HG03135 (cell line): ENCODE measurements at regions not wholly inside any gene's neighbourhood (a gene's known extent, or its start where the extent isn't known, plus 50 kb on each side); places are given as distances from the start of the nearest gene placed in this dataset.

Source experiments
- ATAC-seq: cut with Tn5 transposase; IDR thresholded peaks from one replicate; pipeline ENCODE4 v1.9.1; 2021; ENCODE audit warnings: mild to moderate bottlenecking, moderate library complexity; ENCODE audit not compliant: unreplicated experiment

DNA sequence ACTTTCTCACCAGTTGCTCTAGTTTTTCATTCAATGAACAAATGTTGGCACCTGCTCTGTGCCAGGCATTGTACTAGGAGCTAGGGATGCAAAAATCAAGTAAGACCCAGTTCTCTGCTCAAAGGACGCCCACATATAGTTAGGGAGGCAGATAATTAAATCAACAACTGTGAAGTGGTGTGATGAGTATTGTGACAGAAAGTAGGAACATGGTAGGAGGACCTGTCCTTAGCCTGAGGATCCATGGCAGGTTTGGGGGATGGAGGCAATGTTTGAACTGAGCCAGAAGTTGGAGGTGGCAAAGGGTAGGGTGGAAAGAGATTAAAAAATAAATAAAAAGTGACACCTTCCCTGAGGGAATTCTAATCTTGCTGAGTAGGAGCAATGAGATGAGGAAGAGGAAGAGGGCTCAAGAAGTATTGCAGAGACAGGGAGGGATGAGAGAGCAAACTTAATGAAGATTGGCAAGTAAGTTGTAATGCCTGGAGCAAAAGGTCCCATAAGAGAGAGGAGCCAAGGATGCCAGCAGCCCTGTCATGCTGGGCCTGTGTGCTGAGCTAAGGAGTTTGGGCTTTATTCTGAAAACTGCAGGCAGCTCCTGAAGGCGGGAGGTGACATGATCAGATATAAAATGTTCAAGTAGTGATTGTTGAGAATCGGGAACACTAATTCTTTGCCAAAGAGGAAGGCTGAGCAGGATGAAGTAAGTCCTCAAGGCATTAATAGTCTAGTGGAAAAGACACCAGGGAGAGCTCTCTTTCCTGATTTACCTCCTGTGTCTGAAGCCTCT, 184.3 kb upstream of the PPP2R3A start:
- ATAC-seq = no peak

DNA sequence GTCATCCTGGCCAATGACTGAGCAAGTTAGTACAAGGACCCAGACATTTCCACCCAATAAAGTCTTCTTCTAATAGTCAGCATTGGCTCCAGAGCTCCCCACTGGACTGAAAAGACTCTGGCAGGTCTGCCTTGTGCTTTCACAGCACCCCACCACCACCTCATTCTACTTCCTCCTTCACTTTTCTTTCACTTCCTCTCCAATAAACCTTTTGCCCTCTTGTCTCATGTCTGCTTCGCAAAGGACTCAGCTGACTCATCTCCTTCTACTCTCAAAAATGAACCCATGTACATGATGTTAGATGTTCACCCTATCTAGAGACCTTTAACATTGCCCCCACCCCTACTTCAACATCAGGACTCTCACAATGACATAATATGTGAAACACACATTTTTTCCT, 181.0 kb upstream of the PPP2R3A start:
- no peak for ATAC-seq

DNA sequence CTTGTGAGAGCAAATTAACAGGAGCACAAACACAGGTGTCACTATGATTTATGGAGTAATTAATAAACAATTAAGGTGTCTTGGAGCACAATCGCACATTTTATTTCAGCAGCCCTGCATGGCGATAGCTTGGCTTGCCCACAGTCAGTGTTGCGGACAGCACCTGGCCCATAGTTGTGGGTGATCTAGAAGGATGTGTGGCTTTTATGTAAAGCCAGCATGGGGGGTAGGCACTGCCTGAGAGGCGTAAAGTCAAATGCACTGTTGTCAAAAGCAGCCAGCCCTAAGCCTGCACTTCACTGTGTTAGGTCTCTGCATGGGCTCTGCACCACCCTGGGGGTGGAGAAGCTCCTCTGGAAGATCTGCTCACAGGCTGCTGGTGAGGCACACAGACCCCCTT, 177.4 kb upstream of the PPP2R3A start:
- no peak for ATAC-seq

DNA sequence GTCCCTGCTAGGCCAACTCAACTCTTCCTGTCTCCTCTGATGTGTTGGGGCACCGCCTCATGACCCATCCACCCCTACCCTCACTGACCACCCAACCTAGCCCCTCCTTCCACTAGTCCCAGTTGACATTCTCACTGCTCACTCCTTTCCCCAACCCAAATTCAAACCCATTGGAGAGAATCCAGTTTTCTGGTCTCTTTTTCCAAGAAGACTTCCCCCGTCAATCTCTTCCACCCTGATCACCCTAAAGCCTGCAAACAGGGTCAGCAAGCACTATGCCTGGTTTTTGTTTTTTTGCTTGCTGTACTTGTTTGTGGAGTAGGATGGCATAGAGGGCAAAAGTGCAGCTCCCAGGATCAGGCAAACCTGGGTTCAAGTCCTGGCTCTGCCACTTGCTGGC, 176.6 kb upstream of the PPP2R3A start:
- ATAC-seq = no peak

DNA sequence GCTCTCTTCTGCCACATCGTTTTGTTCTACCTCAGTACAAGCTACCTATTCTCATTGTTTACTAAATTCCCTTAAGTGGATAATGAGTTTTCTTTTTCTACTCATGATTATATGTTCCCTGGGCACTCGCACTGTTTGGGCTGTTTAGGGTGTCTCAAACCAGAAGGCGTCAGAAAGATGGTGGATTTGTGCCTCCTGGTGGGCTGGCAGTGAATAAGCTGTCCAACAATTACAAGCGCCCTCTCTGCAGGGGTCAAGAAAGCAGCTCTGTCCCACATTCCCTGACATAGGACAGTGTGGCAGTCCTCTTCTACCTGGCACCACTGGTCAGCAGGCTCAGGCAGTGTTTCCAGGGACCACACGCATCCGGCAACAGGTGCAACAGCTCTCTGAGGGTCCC, 173.4 kb upstream of the PPP2R3A start:
- no peak for ATAC-seq

DNA sequence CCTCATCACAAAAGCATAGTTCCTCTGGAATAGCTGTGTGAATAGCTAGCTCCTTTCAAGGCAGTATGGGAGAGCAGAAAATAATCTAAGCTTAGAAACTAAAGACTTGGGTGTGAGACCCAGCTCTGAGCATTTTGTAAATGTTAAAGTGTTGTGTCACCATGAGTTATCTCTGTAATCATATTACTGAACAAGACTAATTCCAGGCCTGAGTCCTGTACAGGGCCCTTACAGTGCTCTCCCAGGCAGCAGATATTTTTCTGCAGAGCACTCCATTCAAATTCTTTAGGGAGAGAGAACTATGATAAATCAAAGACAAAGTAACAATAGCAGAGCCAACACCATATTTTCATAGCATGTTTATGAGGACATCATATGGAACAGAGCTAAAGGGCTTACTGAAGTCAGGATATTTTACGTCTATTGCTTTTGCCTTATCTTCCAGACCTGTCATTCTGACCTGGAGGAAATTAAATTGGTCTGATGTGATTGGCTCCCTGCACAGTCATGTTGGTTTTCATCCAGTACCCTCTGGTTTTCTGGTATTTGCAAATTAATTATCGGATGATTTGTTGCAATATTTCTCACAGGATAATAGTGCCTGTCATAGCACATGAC, 172.6 kb upstream of the PPP2R3A start:
- ATAC-seq = no peak

DNA sequence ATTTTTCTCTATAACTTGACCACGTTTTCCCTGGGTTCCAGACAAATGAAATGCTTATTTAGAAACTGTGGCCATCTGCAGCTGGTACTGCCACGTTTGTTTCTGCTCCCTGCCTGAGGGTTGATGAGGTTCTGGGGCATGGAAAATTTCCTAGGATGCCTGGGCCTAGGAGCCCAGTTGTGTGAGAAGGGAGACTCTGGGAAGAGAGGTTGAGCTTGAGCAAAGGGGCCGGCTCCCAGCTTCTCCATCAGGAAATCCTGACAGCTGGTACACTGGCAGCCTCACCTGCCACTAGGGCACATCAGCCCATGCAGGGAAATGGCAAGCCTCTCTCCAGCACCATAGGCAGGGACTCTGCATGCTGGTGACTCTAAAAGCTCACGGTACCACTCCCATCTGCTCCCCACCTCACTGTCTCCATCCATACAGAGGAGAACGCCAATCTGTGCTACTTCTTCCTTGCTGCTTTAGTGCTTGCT, 165.4 kb upstream of the PPP2R3A start:
- ATAC-seq = no peak

DNA sequence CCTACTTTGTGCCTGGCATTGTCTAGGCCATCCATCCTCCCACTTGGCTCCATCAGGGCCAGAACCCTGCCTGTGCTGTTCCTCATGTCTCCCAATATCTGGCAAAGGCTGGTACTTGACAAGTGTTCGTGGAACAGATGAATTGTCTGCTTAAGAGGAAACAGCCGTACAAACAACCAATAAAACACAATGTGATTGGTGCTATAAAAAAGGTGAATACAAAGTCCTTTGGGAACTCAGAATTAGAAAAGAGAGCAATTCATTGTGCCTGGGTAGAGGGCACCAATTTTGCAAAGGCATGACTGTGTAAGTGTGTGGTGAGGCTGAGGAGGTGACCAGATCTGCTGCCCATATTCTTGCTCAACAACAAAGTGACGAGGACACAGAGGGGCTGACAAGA, 164.5 kb upstream of the PPP2R3A start:
- no peak for ATAC-seq

DNA sequence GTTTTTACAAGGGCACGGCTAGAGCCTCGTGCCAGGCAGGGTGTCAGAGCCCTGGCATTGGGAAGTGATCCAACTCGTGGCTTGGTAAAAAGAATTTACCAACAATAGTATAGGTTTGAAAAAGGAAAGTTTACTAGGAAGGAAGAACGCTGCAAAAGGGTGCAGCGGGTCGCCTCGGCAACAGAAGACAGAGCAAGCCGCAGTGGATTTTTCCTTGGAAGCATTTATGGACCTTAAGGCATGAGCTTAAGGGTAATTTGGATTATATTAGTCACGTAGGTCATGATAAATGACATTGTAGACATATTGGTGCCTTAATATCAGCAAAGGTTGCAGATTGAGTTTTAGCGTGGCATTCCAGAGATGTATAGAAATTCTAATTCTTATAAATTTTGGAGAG, 163.4 kb upstream of the PPP2R3A start:
- no peak for ATAC-seq

DNA sequence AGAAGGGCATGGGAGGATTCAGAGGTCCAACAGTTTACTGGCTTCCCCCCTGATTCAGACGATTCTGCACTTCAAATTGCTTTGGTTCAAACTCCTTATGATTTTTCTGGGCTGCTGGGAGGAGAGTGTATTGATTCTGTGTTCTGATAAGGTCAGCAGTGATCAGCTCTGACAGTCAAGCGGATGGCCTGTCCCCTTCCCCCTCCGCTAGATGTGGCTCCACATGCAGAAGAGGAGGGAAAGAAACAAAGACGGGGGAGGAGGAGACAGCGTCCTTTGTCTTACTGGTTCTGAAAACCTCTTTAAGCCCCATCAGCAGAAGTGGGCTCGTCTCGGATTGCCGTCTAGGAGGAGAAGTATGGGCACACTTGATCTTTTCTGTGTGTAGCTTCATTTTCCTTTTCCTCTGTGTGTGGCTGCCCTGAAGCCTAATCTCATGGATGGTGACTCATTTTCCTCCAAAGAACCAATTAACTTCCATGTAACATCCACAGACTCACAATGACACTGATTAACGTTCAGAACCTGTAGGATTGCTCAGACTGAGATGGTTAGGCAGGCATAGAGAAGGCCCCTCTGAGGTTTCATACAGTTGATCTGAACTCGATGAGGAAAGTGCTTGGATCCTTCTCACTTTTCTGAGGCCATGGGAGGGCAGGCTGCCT, 162.4 kb upstream of the PPP2R3A start:
- ATAC-seq = no peak

DNA sequence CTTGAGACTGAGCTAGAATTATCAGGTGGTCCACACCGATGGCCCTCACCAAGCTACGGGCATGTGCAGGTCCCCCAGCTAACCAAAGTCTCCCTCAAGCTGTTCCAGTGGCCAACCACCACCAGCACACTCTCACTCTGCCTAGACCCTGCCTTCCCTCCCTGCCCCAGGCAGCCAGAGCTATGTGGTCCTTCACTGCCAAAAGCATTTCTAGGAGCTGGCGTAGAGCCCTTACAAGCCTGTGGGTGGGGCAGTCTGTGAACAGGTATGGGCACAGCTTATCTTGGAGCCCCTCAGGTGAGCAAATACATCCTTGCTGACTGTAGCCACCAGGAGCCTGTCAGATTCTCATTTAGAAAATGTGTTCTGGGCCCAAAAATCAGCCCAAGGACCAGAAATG, 159.8 kb upstream of the PPP2R3A start:
- no peak for ATAC-seq

DNA sequence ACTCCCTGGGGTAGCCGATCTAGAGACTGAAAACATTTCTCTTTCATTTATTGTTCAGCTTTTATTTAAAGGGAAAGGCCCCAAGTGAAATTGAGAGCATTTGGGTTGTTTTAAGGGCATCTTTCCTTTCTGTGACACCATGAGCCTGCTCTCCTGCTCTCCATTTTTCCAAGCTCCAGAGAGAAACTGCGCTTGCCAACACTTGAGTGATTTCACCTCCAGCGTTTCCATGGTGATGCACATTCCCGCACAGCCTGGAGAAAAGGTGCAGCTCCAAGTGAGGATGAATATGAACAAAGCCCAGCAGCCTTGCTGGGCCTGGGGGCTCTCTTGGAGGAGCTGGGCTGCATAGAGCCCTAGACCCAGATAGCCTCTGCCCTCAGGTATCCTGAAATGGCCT, 159.2 kb upstream of the PPP2R3A start:
- no peak for ATAC-seq

DNA sequence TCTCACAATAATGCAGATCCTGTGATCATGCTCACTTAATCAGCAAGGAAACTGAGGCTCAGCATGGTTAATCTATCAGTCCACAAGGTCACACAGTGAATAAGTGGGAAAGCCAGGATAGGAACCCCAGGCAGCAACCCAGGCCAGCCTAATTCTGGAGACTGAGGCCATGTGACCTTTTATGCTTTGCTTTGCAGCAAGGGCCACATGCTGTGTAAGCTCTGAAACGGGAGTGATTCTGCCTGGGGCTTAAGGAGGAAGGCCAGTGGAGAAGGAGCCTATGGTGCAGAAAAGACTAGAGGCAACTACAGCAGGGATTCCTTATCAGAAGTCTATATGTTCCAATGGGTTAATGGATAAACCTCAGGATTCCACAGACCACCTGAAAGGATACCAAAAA, 157.6 kb upstream of the PPP2R3A start:
- ATAC-seq = no peak

DNA sequence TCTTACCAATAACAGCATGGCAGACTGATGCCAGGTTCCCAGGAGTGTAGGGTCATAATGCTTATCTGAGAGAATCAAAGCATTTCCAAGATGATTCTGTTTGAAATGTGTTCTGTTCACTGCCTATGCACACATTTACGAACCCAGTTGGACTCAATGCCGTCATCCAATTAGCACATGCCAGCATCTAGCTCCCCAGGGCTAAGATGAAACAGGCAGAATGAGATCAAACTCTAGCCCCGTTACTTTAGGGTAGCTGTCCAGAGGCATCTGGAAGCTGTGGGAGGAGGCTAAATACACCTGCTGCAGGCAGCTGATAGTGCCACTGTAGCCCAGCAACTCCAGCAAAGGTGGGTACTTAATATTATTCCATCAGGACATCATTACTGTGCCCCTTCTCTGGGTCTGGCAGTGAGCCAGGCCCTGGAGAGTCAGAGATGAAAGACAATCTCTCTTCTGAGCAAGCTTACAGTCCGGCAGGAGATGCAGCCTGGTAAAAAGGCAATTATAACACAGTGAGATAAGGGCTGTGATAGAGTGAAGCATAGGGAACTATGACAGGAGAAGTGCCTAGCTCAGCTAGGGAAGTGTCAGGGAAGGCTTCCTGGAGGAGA, 156.4 kb upstream of the PPP2R3A start:
- ATAC-seq = no peak

DNA sequence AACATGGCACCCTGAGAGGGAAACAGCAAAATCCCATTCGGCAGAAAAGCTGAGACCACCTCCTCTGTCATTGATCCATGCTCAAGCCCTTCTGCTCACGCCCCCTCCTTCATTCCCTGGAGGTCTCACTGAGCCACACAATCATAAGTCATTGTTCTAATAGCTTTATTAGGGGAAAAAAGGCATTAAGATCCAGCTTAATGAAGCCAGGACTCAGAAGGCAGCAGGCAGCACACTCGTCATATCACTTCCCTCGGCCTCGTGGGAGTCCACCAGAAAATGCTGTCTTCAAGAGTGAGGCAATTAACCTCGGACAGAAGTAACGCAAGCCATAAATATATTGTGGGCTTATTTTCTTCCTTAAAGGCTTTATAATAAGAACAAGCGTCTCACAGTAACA, 153.9 kb upstream of the PPP2R3A start:
- ATAC-seq = no peak

DNA sequence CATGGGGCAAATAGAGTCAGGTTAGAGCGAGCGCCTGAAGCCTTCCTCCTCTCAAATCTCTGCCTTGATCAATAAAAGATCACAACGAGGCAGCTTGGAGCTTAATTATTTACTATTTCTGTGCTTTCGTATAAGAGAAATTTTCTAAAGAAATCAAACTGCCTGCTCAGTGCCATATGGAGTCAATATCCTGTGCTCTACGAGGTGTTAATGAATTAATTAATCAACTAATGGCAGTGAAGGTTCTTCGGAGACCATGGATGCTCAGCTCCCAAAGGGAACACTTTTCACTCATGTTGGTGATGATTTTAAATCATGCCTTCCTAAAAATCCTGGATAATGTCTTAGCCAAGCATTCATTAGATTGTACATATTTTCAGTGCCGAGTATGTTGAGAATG, 153.5 kb upstream of the PPP2R3A start:
- ATAC-seq = no peak

DNA sequence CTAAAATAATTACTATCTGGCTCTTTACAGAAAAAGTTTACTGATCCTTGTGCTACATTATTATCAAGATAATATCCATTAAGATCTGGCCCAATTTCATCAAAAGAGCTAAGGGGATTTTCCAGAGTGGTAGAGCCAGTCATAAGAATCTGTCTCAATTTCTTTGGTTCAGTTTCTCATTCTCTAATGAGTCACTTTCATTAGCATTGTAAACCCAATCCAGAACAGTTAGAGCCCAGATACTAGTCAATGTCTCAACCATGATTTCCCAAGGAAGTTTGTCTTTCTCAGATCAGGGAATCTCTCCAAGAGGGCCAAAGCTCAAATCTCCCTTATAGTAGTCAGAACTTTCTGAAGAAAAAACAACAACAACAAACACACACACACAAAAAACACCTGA, 131.1 kb upstream of the PPP2R3A start:
- no peak for ATAC-seq

DNA sequence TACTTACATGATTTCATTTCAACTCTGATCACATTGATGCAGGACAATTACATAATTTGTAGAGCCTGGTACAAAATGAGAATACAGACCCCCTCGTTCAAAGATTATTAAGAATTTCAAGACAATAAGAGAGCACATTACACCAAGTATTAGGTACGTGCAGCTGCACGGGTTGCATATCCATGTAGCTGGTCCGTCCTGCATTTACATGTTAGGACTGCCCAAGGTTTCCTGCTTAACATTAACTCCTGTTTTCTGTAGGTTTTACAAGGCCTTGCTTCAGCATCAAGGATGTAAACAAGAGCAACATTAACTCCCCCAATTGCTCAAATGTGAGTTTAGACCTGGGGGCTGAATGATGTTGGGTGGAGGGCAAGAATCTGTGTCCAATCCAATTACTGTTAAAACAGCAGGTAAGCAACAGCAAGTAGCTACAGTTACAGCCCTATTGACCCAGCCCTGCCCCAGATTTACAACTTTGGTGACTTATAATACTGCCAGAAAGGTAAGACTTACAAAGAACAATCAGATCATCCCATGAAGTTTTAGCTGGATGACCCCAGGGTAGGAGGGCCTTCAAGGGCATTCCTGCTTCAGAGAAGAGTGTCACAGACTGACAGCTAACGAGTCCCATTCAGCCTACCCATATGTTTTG, 127.4 kb upstream of the PPP2R3A start:
- no peak for ATAC-seq

DNA sequence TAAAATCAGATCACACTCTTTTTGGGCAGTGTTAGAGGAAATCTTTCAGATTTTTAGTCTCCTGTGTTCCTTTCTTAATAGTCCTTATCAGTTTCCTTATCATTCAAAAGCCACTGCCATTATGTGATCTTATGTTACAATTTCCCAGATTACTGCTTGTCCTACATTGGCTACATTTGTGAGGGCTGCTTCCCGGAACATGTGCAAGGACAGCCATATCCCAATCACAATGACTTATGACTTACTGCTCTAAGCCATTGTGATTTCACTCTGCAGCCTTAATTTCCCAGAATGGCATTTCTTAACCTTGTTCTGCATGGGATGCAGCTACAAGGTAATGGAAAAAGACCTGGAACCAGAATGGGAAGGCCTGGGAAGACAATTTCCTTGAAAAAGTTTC, 125.1 kb upstream of the PPP2R3A start:
- ATAC-seq = no peak

DNA sequence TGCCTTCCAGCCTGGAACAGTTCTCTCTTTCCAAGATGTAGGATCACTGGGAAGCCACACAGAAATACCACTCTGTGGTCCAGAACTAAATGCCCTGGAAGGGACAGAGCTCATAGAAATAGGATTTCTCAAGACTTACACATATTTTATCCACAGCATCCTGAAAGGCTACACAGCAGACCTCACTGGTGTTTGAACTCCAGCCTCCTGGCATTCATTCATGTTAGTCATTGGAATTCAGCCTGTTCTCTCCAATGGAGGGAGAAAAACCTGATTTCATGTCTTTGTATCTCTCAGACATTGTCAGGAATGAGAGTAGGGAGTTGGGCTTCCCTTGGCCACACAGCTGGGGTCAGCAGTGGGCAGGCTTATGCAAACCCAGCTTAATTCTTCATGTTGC, 121.1 kb upstream of the PPP2R3A start:
- ATAC-seq = no peak

DNA sequence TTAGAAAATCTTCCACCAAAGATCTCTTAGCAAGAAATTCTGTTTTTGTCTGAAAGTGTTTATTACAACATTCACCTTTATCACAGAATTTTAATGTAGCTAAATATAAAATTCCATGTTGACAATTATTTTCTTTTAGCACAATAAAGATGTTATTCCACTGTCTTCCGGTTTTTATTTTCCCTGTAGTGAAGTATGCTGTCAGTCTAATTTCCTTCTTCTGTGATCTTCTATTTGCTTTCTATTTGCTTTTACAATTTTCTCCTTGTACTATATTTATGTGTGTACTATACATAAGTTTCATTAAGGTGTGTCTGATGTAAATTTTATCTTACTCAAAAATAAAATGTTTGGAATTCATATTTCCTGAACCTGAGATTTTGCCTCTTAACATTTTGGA, 117.5 kb upstream of the PPP2R3A start:
- ATAC-seq = no peak
